K562 (cell line): ENCODE measurements at regions not wholly inside any gene's neighbourhood (a gene's known extent, or its start where the extent isn't known, plus 50 kb on each side); places are given as distances from the start of the nearest gene placed in this dataset.

Source experiments
- ATAC-seq: fragments of 200-7000 bp; cut with Tn5 transposase; 3 replicates; pipeline ENCODE4 v1.9.1; 2020; ENCODE audit warnings: moderate library complexity
- BruUV-seq: library from RNA; stranded (reverse); fragments of 400-500 nt; replicated peaks from 2 replicates; lab custom pipeline; 2021; lab: Mats Ljungman, UMichigan
- CTCF ChIA-PET: fragments of 300-600 bp; formaldehyde crosslinking; extraction: SDS; loops from one replicate; lab custom pipeline; 2021; ENCODE audit warnings: low intra/inter-chr PET ratio; lab: Yijun Ruan, JAX
- POLR2A ChIA-PET: fragments of 300-600, 350-650 bp; sonication (Branson Sonifier 250); formaldehyde crosslinking; extraction: SDS; loops from one replicate; lab custom pipeline; 2021; ENCODE audit warnings: antibody characterized with exemption, inconsistent platforms; lab: Yijun Ruan, JAX
- DNase-seq, 4 experiments: peaks; one replicate each; pipeline versions ENCODE4 v3.0.0 to v3.0.0-alpha.2; 2011 to 2018; ENCODE audit warnings: low spot score in 3 of 4, mixed read lengths in 3 of 4; ENCODE audit errors: extremely low read depth in 1 of 4
- FAIRE-seq: peaks from 2 replicates; lab custom pipeline; 2011; peaks lifted over from hg19 to GRCh38; lab: Jason Lieb, UNC
- H2AFZ ChIP-seq: 2 replicates; pipeline ENCODE4 v1.6.0; 2011; ENCODE audit warnings: low read depth, low read length, control low read depth, inconsistent platforms
- H3K27ac ChIP-seq: fragments of 200-600 bp; 3 replicates; pipeline ENCODE4 v1.8.0; 2011; ENCODE audit warnings: low read depth, mild to moderate bottlenecking, control low read depth, inconsistent platforms, low read length, moderate library complexity, mixed read lengths; ENCODE audit errors: extremely low read depth
- H3K27me3 ChIP-seq, 2 experiments: fragments of 300-600 bp in 1 of 2; 2 replicates in 1 of 2; 3 replicates in 1 of 2; pipeline versions ENCODE4 v1.6.0 to v1.8.0; 2011; ENCODE audit warnings: inconsistent platforms in 2 of 2, low read length in 2 of 2, mild to moderate bottlenecking in 1 of 2, mixed read lengths in 1 of 2, moderate library complexity in 1 of 2; ENCODE audit not compliant: control insufficient read depth in 2 of 2, insufficient read depth in 2 of 2
- H3K36me3 ChIP-seq: fragments of 300-600 bp; 3 replicates; pipeline ENCODE4 v1.8.0; 2011; ENCODE audit warnings: mild to moderate bottlenecking, low read length, inconsistent platforms; ENCODE audit not compliant: control insufficient read depth, insufficient read depth
- H3K4me1 ChIP-seq, 2 experiments: fragments of 200-600 bp in 1 of 2; replicated peaks in 1 of 2; 2 replicates in 1 of 2; 3 replicates in 1 of 2; pipeline versions ENCODE4 v1.5.1 to v1.8.0; 2011; ENCODE audit warnings: inconsistent platforms in 2 of 2, low read length in 2 of 2, mild to moderate bottlenecking in 1 of 2, mixed read lengths in 1 of 2, moderate library complexity in 1 of 2; ENCODE audit not compliant: control insufficient read depth in 2 of 2, insufficient read depth in 2 of 2
- H3K4me2 ChIP-seq: 2 replicates; pipeline ENCODE4 v1.6.1; 2011; ENCODE audit warnings: low read length, control low read depth, inconsistent platforms, mixed read lengths; ENCODE audit not compliant: insufficient read depth
- H3K4me3 ChIP-seq: fragments of 200-600 bp; sonication (generic), shearing (Covaris generic); 2 replicates; pipeline ENCODE4 v1.5.1; 2016; ENCODE audit warnings: control low read depth, inconsistent platforms
- H3K79me2 ChIP-seq: fragments of 200-600 bp; 3 replicates; pipeline ENCODE4 v1.8.0; 2011; ENCODE audit warnings: low read length, inconsistent platforms; ENCODE audit not compliant: control insufficient read depth, insufficient read depth
- H3K9ac ChIP-seq, 2 experiments: 2 replicates each; pipeline versions ENCODE4 v1.6.0 to v1.6.1; 2011; ENCODE audit warnings: low read depth in 2 of 2, low read length in 2 of 2, control low read depth in 1 of 2, inconsistent platforms in 1 of 2, mild to moderate bottlenecking in 1 of 2, mixed read lengths in 1 of 2; ENCODE audit not compliant: insufficient read depth in 1 of 2
- H3K9me1 ChIP-seq: one replicate; pipeline ENCODE4 v1.6.0; 2011; ENCODE audit warnings: inconsistent platforms, mild to moderate bottlenecking, low read length, moderate library complexity; ENCODE audit not compliant: control insufficient read depth, insufficient read depth
- H3K9me3 ChIP-seq: replicated peaks from 2 replicates; pipeline ENCODE4 v1.5.1; 2011; ENCODE audit warnings: low read depth, low read length, inconsistent platforms; ENCODE audit not compliant: control insufficient read depth, insufficient read depth
- H4K20me1 ChIP-seq: replicated peaks from 2 replicates; pipeline ENCODE4 v1.6.1; 2011; ENCODE audit warnings: low read length, inconsistent platforms, mixed read lengths; ENCODE audit not compliant: control insufficient read depth, insufficient read depth
- CHD4 ChIP-seq: fragments of 200-600 bp; sonication (generic); IDR thresholded peaks from 3 replicates; pipeline ENCODE4 v1.6.1; 2012; ENCODE audit warnings: low read depth, mild to moderate bottlenecking, mixed read lengths, low read length, inconsistent platforms; ENCODE audit not compliant: insufficient read depth, insufficient replicate concordance, poor library complexity, severe bottlenecking
- DEAF1 ChIP-seq: fragments of 450-650 bp; formaldehyde crosslinking; IDR thresholded peaks from 2 replicates; pipeline ENCODE4 v1.4.0; 2020; ENCODE audit warnings: mild to moderate bottlenecking, moderate library complexity
- NFXL1 ChIP-seq: fragments of 450-650 bp; formaldehyde crosslinking; IDR thresholded peaks from 2 replicates; pipeline ENCODE4 v1.4.0; 2021; ENCODE audit warnings: mild to moderate bottlenecking
- SMC3 ChIP-seq: conservative IDR thresholded peaks from 2 replicates; pipeline ENCODE4 v1.6.1; 2011; ENCODE audit warnings: low read depth, low read length, improper control_type of control experiment; ENCODE audit not compliant: insufficient read depth
- WGBS: fragments of 100-300 bp; shearing (Covaris generic); methylation state at CpG from one replicate; pipeline ENCODE4 v1.1.6; 2016; ENCODE audit warnings: low coverage, mixed read lengths; ENCODE audit not compliant: insufficient coverage; ENCODE audit errors: missing lambda C conversion rate; 5-methylcytosine and 5-hydroxymethylcytosine counted together
- in situ Hi-C: fragments of 300-500 bp; cut with MboI; formaldehyde crosslinking; loops from 4 replicates; pipeline ENCODE4 v1.15.0; 2018; ENCODE audit warnings: inconsistent platforms, mixed read lengths
- intact Hi-C: fragments of 100-400 bp; cut with micrococcal nuclease; formaldehyde crosslinking; loops from 2 replicates; pipeline ENCODE4 v1.14.2; 2022

DNA sequence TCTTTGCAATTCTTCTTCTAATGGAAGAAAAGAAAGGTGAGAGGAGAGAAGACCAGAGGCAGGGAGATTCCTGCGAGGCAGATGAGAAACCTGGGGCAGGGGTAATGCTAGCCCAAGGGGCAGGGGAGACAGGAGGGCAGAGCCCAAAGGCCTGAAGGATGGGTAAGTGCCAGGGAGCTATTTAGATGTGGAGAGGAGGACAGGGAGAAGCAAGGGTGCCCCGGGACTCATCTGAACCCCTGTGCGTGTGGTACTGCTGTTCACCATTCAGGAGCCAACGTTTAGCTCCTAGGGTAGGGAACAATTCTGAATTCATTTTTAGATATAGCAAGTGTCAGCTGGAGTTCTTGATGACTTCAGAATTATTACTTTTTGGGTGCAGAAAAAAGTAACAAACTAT lies 122.7 kb upstream of the ALDH1B1 start:
- BruUV-seq: no TSS peak

DNA sequence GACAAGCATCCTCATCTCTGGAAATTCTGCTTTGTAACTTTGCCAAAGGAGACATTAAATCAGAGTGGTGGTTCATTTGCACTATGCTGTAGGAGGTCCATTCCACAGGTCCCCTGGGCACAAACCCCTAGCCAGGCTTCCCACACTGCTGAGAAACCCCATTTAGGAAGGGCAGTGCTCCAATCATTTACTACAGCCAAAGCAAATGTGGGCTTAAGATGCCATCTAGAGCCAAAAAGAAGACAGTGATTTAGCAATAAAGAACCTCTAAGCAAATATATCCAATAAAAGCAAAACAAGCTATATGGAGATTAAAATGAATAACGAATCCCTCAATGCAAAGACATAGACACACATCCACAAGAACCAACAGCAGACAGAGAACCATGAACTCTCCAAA lies 129.0 kb upstream of the ALDH1B1 start:
- Histone ChIP-seq H4K20me1 (no peaks in the 10 kb centered on the region), H3K4me1 (no peaks in the 10 kb centered on the region), H3K36me3 (no peaks in the 10 kb centered on the region), H3K4me2 (no peak overlapping the region), H3K9ac (no peak overlapping the region), H3K27me3 (no peaks in the 10 kb centered on the region; a peak in 1 of 5 replicates), H3K4me3 (no peak overlapping the region), H2AFZ (no peak overlapping the region), H3K27ac (no peak overlapping the region), H3K9me1 (no peaks in the 10 kb centered on the region), H3K79me2 (no peaks in the 10 kb centered on the region), H3K9me3 (no peaks in the 10 kb centered on the region; the same call in 1 of the 2 replicates)
- WGBS: 0% methylated on average over 1 of the region's 1 CpG
- CTCF ChIA-PET: interaction anchor here (0.6 to 2.1 kb wide), 5 partner anchors 176 to 781 kb away, joined by 3 to 15 read pairs (median 5); no protein-coding TSS in a partner anchor
- in situ Hi-C loops: no loop called here
- ATAC-seq (no peak), DNase-seq (no peak), FAIRE-seq (no peak)
- BruUV-seq: no TSS peak
- intact Hi-C loops: loop anchor here (1.0 kb wide), 1 partner anchor 350 kb away; no protein-coding TSS in a partner anchor
- POLR2A ChIA-PET: no interaction called here
- peak; percentile 52 for TF ChIP-seq DEAF1 (CRISPR knock-in tag)
- TF ChIP-seq CHD4: no peak
- 0 out of 2 replicates have a peak, but pooled peaks have one; percentile 14 for TF ChIP-seq SMC3

More for the DNA sequence above, 122.7 kb upstream of the ALDH1B1 start:
- no peak for FAIRE-seq
- ChIA-PET POLR2A (no interaction called here), CTCF (no interaction called here)
- H3K36me3 ChIP-seq: no peaks in the 10 kb centered on the region
- no peaks in the 10 kb centered on the region; the same call in 1 of the 2 replicates for H3K9me3 ChIP-seq
- ATAC-seq: no peak
- 0 out of 2 replicates have a peak, but pooled peaks cover 3% of the 10 kb centered on the region for H4K20me1 ChIP-seq
- no peaks in the 10 kb centered on the region for H3K4me1 ChIP-seq
- no peak overlapping the region for H3K27ac ChIP-seq
- 1% methylated on average over 4 of the region's 4 CpGs for WGBS
- H3K4me3 ChIP-seq: no peak overlapping the region
- no peaks in the 10 kb centered on the region for H3K9me1 ChIP-seq
- intact Hi-C loops (no loop called here), in situ Hi-C loops (no loop called here)
- peaks cover 2 to 7% of the 10 kb centered on the region in 2 experiments; a peak in 2 of 5 replicates for H3K27me3 ChIP-seq
- no peaks in the 10 kb centered on the region for H3K79me2 ChIP-seq
- peak overlapping the region in 1 of 2 experiments; percentile 12; a peak in 1 of 4 replicates for H3K9ac ChIP-seq
- H2AFZ ChIP-seq: no peak overlapping the region
- no peak overlapping the region for H3K4me2 ChIP-seq
- DNase-seq: no peak
- no peak for TF ChIP-seq NFXL1 (CRISPR knock-in tag)
